ENCODE measurements at regions not wholly inside any gene's neighbourhood (a gene's known extent, or its start where the extent isn't known, plus 50 kb on each side); places are given as distances from the start of the nearest gene placed in this dataset.

GRCh38 chr7:130901209-130901783, 167.3 kb upstream of the KLF14 start:
- POLR2A ChIA-PET: no interaction called here
- CTCF ChIA-PET: interaction anchor here (2.1 kb wide), 1 partner anchor 81 kb away, joined by 8 read pairs; no protein-coding TSS in a partner anchor
- TF ChIP-seq CTCF (IDR thresholded peaks at IDR 0.05; ENCODE audit: control extremely low read depth, extremely low read depth, low read depth, missing control alignments): no peak
- no peak for DNase-seq (ENCODE audit: extremely low spot score)

DNA sequence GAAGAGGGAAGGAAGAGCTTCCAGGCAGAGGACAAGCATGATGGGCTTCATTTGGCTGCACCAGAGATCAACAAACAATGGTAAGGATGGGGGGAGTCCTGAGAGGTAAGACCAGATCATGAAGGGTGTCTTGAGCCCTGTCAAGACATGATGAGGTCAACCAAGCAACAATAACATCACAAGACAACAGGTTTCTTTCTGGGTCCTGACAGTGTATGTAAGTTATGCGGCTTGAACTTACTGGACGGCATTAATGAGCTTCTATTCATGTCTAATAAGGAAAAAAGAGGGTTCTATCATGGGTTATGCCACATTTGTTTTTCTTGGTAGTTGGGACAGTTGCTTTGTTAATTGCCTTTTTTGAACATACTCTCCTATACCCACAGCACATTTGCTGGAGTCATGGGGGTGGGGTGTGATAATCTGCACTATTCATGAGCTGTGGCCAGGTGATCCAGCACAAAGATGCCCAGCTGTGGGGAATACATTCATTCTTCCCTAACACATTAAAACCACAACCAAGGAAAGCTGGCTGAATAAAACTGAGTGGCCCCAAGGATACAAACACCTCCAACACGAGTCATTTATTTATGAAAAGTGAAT, 168.8 kb upstream of the KLF14 start:
- ChIA-PET POLR2A (no interaction called here), CTCF (interaction anchor here (1.0 to 3.1 kb wide), 8 partner anchors 10 to 137 kb away, joined by 3 to 16 read pairs (median 4); no protein-coding TSS in a partner anchor)
- TF ChIP-seq CTCF (IDR thresholded peaks at IDR 0.05; ENCODE audit: control extremely low read depth, extremely low read depth, low read depth, missing control alignments): no peak
- DNase-seq (ENCODE audit: extremely low spot score): no peak

DNA sequence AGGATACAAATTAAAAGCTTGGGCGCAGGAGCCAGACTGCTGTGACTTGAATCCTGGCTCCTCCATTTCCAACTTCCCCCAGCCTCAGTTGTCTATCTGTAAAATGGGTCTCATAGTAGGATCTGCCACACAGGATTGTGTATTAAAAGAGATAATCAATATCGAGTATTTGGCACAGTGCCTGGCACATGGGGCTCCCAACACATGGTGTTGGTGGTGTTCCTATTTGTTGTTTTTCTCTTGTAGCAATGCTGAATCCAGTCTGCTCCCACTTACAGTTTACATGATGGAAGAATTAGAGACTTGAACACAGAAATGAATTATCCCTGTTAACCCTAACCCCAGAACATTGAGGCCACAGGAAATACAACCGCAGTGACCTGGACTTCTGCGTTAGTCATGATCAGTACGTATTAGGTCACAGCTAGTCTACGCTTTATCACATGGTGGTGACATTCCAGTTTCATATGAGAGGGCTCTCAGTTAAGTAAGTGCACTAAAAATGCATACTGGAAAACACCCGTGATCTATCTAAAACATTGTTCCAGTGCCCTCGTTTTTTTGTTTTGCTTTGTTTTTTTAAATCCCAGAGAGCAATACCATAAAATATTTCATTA, 169.5 kb upstream of the KLF14 start:
- POLR2A ChIA-PET: no interaction called here
- no peak for TF ChIP-seq CTCF (IDR thresholded peaks at IDR 0.05; ENCODE audit: control extremely low read depth, extremely low read depth, low read depth, missing control alignments)
- CTCF ChIA-PET: interaction anchor here (1.0 to 3.1 kb wide), 12 partner anchors 8 to 521 kb away, joined by 3 to 24 read pairs (median 4); no protein-coding TSS in a partner anchor
- no peak for DNase-seq (ENCODE audit: extremely low spot score)

DNA sequence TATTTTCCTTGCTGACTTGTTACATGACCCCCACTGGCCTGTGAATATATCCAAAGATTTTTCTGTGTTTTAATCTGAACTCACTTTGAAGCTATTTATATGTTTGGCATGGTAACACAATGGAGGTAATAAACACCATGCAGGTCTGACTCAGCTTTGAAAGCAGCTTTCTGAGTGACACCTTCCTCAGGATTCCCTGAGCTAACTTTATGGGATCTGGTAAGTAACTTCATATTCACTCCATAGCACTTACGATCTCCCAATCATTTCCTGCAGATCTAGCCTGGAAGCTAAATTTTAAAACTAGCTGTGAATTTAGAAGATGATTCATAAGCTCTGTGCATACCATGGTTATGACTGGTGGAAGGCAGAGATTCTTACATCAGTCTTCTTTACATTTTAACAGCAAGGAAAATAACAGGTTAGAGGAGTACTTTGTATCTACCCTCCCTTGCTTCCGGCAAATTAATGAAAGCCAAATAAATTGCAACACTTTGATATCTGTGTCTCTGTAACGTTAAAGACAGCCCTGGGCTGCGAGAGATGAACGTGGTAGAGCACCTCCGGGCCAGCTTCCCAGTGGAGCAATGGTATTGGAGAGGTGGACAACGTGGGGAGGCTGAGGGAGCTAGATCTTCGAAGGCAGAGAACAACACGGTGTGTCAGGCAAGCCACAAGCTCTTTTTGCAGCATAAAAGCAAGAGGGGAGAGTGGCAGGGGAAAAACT, 170.2 kb upstream of the KLF14 start:
- no peak for TF ChIP-seq CTCF (IDR thresholded peaks at IDR 0.05; ENCODE audit: control extremely low read depth, extremely low read depth, low read depth, missing control alignments)
- DNase-seq (ENCODE audit: extremely low spot score): no peak
- POLR2A ChIA-PET: no interaction called here
- CTCF ChIA-PET: interaction anchor here (0.6 to 3.1 kb wide), 12 partner anchors 9 to 520 kb away, joined by 3 to 24 read pairs (median 4); no protein-coding TSS in a partner anchor

DNA sequence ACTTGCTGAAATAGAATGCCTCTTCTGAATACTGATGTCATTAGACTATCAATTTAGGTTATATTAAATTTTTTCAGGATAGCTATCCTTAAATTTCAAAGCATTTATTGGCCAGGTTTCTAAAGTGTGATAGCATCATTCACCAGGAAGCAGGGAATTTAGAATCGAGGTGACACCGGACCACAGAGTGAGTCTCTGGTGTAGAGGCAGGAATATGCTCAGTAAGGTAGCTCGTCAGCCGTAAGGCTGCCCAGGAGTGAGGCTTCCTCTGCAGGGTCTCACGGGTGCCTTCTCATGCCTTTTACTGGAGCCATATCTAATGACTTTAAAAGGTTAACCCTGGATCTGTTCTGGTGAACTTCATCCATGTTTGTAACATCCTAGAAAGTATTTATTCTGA, 170.8 kb upstream of the KLF14 start:
- TF ChIP-seq CTCF (IDR thresholded peaks at IDR 0.05; ENCODE audit: control extremely low read depth, extremely low read depth, low read depth, missing control alignments): no peak
- ChIA-PET POLR2A (no interaction called here), CTCF (interaction anchor here (0.6 to 3.1 kb wide), 10 partner anchors 9 to 520 kb away, joined by 3 to 24 read pairs (median 4); no protein-coding TSS in a partner anchor)
- no peak for DNase-seq (ENCODE audit: extremely low spot score)

GRCh38 chr7:130906575-130906974, 172.6 kb upstream of the KLF14 start:
- ChIA-PET POLR2A (interaction anchor here (0.6 kb wide), 1 partner anchor 138 kb away, joined by 4 read pairs; no protein-coding TSS in a partner anchor), CTCF (interaction anchor here (0.6 to 1.6 kb wide), 3 partner anchors 10 to 130 kb away, joined by 3 to 8 read pairs (median 3); no protein-coding TSS in a partner anchor)
- no peak for DNase-seq (ENCODE audit: extremely low spot score)
- TF ChIP-seq CTCF (IDR thresholded peaks at IDR 0.05; ENCODE audit: control extremely low read depth, extremely low read depth, low read depth, missing control alignments): no peak
